Stimulated activated CD4-positive, alpha-beta T cell treated with anti-CD3 and anti-CD28 coated beads, Interleukin-15, amount 100 ng/mL, for 48 hours (primary cell): ENCODE measurements at regions not wholly inside any gene's neighbourhood (a gene's known extent, or its start where the extent isn't known, plus 50 kb on each side); places are given as distances from the start of the nearest gene placed in this dataset.
"Not testable (repeated sequence)": the region's sequence is repeated elsewhere in the genome, so short reads cannot be mapped to it uniquely, and the experiment has no call there.

Source experiments
- DNase-seq, 2 donors: peaks; one replicate each; pipeline ENCODE4 v3.0.0-alpha.2; 2020; ENCODE audit warnings: low read depth in 2 of 2

- DNase-seq: not testable (repeated sequence)
Observed at GRCh38 chr5:106246044-106246745, 1424.5 kb downstream of the EFNA5 start.

- DNase-seq: no peak
Observed at GRCh38 chr5:106241409-106241808, 1429.3 kb downstream of the EFNA5 start.

- no peak for DNase-seq
Observed at GRCh38 chr5:106205916-106206571, 1464.7 kb downstream of the EFNA5 start.

- DNase-seq: no peak
Observed at GRCh38 chr5:106202035-106202434, 1468.7 kb downstream of the EFNA5 start.

GRCh38 chr5:106200971-106201370, 1469.8 kb downstream of the EFNA5 start:
- no peak for DNase-seq

- no peak for DNase-seq
Observed at GRCh38 chr5:106195679-106196474, 1474.9 kb downstream of the EFNA5 start.

- DNase-seq: no peak
Observed at GRCh38 chr5:106189121-106189809, 1481.5 kb downstream of the EFNA5 start.

GRCh38 chr5:106185661-106186081, 1485.1 kb downstream of the EFNA5 start:
- DNase-seq: no peak

GRCh38 chr5:106174903-106175302, 1495.8 kb downstream of the EFNA5 start:
- no peak for DNase-seq

GRCh38 chr5:106172681-106173532, 1497.8 kb downstream of the EFNA5 start:
- no peak for DNase-seq

- no peak for DNase-seq
Observed at GRCh38 chr5:106171708-106172107, 1499.0 kb downstream of the EFNA5 start.

- no peak for DNase-seq
Observed at GRCh38 chr5:106171132-106171531, 1499.6 kb downstream of the EFNA5 start.

- no peak for DNase-seq
Observed at GRCh38 chr5:106167766-106168165, 1503.0 kb downstream of the EFNA5 start.

GRCh38 chr5:106163233-106163632, 1507.5 kb downstream of the EFNA5 start:
- no peak for DNase-seq

- no peak for DNase-seq
Observed at GRCh38 chr5:106159616-106160015, 1511.1 kb downstream of the EFNA5 start.

GRCh38 chr5:106154280-106154716, 1516.4 kb downstream of the EFNA5 start:
- no peak for DNase-seq

GRCh38 chr5:106152569-106152968, 1518.2 kb downstream of the EFNA5 start:
- DNase-seq: no peak

- DNase-seq: no peak
Observed at GRCh38 chr5:106142116-106142515, 1528.6 kb downstream of the EFNA5 start.

- no peak for DNase-seq
Observed at GRCh38 chr5:106140101-106140500, 1530.6 kb downstream of the EFNA5 start.

- DNase-seq: no peak
Observed at GRCh38 chr5:106136061-106136460, 1534.7 kb downstream of the EFNA5 start.

GRCh38 chr5:106135473-106135872, 1535.3 kb downstream of the EFNA5 start:
- no peak for DNase-seq
